GM18499 (cell line): ENCODE measurements at regions not wholly inside any gene's neighbourhood (a gene's known extent, or its start where the extent isn't known, plus 50 kb on each side); places are given as distances from the start of the nearest gene placed in this dataset.

Source experiments
- ATAC-seq: cut with Tn5 transposase; IDR thresholded peaks from one replicate; pipeline ENCODE4 v1.9.1; 2021; ENCODE audit warnings: moderate number of reproducible peaks; ENCODE audit not compliant: insufficient read depth, unreplicated experiment

DNA sequence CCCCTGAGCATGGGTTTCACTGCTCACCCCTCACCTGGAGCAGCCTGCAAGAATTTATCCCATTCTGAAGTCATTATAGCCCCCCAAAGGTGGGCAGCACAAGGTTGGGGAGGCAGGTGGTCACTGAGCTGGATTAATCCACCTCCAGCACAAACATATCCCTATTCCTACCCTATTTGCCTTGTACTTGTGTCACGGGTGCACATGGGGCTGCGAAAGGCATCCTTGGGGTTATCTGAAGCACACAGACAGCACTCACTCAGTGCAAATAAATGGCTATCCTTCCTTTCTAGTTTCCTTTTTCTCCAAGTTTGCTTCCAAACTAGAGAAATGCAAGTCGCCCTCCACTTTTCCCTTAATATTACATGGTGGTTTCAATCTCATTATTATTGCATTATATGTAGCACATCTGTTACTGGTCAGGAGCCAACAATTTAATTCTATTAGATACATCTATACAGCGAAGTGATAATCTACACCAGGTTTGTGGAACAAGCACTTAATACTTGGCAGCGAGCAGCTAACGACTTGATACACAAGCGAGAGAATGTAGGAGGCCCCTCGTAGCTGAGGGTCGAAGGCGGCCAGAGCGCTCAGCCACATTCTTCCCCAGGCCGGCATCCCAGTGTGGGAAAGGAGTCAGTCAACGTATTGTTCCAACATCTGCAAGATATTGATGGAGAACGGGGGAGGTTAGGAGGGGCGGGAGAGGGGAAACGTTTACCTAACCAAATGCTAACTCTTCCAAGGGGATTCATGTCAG, 121.3 kb upstream of the HABP2 start:
- no peak for ATAC-seq

DNA sequence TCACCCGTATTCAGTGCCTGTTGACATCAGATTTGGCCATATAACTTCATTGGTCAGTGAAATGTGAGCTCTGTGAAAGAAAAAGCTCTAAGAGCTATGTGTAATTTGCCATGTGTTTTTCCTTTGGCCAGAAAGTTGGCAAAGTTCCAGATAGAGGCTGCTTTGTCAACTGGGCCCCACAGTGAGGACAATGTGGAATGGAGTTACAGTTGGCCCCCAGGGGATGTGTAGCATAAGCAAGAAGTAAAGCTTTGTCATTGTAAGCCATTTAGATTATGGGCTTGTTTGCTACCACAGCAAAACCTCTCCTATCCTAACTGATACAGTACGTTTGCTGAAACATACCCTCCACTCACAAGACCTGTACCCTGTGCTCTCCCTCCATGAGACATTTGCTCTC, 119.1 kb upstream of the HABP2 start:
- ATAC-seq: no peak

DNA sequence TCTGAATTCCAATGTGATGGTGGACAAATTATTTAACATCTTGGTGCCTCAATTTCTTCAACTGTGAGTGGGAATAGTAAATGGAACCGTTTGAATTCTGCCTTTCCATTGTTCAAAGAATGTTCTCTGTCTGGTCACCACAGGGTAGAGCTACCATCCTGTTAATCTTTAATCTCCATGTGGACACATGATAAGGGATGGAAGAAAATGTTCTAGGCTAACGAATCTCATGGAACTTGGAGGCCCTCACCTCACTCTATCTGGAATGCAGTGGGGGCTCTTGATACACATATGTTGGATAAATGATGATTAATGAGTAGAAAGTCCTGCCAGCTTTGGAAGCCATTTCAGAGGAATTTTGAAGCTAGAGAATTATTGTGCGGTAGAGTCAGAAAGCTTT, 118.5 kb upstream of the HABP2 start:
- no peak for ATAC-seq

GRCh38 chr10:113434950-113435349, 117.9 kb upstream of the HABP2 start:
- ATAC-seq: no peak

DNA sequence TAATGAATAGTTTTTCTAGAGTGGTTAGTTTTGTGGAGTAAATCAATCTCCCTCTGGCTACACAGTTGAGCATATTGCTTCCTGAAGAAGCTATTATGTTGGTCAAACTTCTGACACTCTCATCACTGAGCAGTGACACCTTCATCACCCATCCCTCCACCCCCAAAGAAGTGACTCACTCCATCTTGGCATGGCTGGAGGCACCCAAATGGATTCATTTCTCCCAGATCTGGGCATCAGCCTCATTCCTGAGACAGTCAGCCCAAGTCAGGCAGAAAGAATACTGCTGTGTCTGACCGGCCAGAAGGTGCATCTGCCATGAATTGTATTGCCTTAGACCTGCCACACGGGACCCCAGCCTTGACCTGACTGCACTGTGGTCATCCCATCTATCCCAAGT, 117.0 kb upstream of the HABP2 start:
- ATAC-seq: no peak

DNA sequence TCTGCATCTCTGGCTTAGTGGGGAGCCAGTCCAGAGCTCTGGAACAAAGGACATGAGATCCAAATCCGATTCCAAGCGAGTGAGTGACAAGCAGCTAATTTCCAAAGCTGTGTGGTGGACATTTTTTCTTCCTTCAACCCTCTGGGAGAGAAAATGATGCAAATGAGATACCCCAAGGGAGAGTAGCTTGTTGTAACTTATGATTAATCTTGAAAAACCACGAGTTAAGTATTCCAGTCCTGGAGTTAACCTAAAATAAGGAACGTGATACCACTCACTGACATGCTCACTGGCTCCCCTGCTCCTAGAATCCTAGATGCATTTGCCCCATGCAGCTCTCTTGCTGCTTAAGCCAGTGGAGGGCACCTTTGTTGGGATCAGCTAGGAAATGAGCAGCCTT, 116.0 kb upstream of the HABP2 start:
- no peak for ATAC-seq

GRCh38 chr10:113438652-113439051, 114.2 kb upstream of the HABP2 start:
- no peak for ATAC-seq

GRCh38 chr10:113441220-113441619, 111.6 kb upstream of the HABP2 start:
- ATAC-seq: no peak

DNA sequence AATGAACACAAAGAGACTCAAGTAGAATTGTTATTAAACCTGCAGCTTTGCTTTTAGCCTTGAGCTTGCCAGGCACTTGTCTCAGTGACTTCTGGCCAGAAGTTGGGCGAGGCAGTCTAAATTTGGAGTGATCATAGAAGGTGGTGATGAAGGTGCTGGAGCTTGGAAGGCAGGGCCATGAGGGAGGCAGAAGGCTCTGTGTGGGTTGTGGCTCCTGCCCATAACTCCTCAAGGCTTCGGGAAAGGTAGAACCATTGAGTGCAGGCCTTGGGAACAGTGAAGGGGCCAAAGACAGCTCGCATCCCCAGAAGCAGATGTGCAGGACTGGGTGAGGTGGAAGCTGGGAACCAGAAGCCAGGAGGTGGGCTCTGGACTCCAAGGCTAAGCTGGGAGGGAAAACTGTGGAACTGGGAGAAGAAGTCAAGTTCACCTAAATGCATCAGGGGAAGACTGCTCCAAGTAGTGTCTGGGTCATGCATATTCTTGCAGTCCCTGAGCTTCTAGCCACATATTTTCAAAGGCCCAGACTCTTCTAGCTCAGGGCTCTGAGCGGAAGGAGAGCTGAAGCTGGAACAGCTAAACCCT, 111.1 kb upstream of the HABP2 start:
- ATAC-seq: no peak

GRCh38 chr10:113442336-113442735, 110.5 kb upstream of the HABP2 start:
- no peak for ATAC-seq

- ATAC-seq: no peak
Measured at GRCh38 chr10:113443141-113443925, 109.5 kb upstream of the HABP2 start.

GRCh38 chr10:113444766-113445365, 108.0 kb upstream of the HABP2 start:
- no peak for ATAC-seq

GRCh38 chr10:113445736-113446135, 107.1 kb upstream of the HABP2 start:
- no peak for ATAC-seq

- ATAC-seq: no peak
Measured at GRCh38 chr10:113446739-113447138, 106.1 kb upstream of the HABP2 start.

GRCh38 chr10:113447278-113447677, 105.6 kb upstream of the HABP2 start:
- ATAC-seq: no peak

DNA sequence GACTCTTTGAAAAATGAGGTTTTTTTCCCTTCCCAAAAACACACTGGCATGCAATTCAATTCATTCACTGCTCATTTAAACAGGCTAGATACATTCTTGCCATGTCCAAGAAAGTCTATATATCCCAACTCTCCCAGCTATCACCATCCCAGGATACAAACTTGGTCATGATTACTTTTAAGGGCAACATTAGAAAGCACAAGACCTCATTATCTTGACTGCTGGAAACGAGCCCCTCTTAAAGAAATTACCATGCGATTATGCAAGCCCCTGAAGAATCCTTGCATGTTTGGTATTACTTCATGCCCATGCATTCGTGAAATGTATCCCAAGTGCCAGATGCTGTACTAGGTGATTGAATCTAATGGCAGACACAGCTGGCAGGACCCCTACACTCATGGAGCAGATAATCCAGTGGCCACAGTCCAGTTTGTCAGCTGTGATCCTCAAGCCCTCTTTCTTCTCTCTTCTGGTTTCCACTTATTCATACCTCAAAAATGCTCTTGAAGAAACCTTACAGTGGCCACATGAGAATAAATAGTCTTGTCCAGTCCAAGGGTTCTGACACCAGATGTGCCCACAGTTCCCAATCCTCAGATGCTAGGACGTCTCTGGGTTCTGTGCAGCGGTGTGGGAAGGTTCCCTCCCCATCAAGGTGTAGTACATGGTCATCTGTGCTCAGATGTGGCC, 103.7 kb upstream of the HABP2 start:
- no peak for ATAC-seq

DNA sequence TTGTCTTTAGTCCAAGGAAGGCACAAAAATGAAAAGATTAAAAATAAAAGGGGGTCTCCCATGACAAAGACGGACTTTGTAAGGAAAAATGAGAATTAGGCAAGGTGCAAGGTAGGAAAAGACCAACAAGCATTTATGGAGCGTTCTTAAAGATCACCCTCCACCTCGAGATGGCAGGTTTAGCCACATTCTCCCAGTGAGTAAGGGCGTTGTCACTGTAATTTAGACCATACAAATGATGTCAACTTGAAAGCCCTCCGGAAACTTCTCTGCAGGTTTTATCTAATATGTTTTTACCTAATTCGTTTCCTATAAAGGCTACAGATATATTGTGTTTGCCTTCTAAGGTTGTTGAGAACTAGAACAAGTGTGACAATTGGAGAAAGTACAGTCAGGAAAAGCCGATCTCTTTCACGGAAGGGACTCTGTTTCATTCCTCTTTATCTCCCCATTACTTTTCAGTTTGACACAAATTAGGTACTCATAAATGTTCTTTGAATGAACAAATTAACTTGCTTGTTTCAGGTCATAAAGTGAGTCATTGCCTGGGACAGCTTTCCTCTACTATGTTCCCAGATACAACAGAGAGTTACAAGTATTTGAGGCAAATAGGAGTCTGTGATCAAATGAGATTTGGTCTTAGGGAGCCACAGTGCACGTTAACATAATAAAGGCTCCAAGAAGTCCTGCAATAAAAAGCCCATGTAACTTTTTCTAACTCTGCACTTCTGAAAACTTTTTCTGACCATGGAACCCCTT, 102.6 kb upstream of the HABP2 start:
- ATAC-seq: no peak

DNA sequence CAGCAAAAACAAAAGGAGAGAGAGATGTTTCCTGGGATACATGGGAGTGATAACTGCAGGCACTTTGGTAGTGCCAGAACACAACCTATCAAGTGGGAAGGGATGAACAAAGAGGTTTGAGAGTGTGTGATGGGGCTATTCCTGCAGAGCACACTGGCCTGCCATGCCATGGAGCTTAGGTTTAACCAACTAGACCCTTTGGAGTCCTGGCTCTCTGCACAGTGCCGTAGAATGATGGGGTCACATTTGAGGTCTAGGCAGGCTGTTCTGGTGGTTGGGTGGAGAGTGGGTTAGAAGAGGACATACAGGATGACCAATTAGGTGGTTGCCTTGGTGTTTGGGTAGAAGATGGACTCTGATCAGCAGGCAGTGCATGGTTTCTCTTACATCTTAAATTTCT, 101.9 kb upstream of the HABP2 start:
- no peak for ATAC-seq

- ATAC-seq: no peak
Measured at GRCh38 chr10:113452146-113452845, 100.6 kb upstream of the HABP2 start.
